HEK293T (cell line): ENCODE measurements at regions not wholly inside any gene's neighbourhood (a gene's known extent, or its start where the extent isn't known, plus 50 kb on each side); places are given as distances from the start of the nearest gene placed in this dataset.

Experiments
- CTCF ChIA-PET: fragments of 350-600 bp; formaldehyde crosslinking; extraction: SDS; loops from one replicate; lab custom pipeline; 2021; ENCODE audit warnings: antibody characterized with exemption, inconsistent platforms; lab: Yijun Ruan, JAX
- POLR2A ChIA-PET: fragments of 350-600 bp; formaldehyde crosslinking; extraction: SDS; loops from one replicate; lab custom pipeline; 2020; ENCODE audit warnings: antibody characterized with exemption, inconsistent platforms; lab: Yijun Ruan, JAX
- DNase-seq: peaks from one replicate; pipeline ENCODE4 v3.0.0; 2012; ENCODE audit warnings: mixed read lengths; ENCODE audit errors: extremely low spot score
- ARNT ChIP-seq: fragments of 450-650 bp; IDR thresholded peaks from 2 replicates; pipeline ENCODE4 v1.6.1; 2017; ENCODE audit warnings: mild to moderate bottlenecking
- BHLHE40 ChIP-seq: fragments of 450-650 bp; IDR thresholded peaks from 2 replicates; pipeline ENCODE4 v1.6.1; 2016; ENCODE audit warnings: mild to moderate bottlenecking, moderate library complexity, borderline replicate concordance
- CTBP1 ChIP-seq: fragments of 450-650 bp; IDR thresholded peaks from 2 replicates; pipeline ENCODE4 v1.6.1; 2016; ENCODE audit warnings: borderline replicate concordance
- ELF4 ChIP-seq: fragments of 450-650 bp; IDR thresholded peaks from 2 replicates; pipeline ENCODE4 v1.6.1; 2017; ENCODE audit warnings: antibody characterized with exemption
- FOXA1 ChIP-seq: fragments of 450-650 bp; IDR thresholded peaks from 2 replicates; pipeline ENCODE4 v1.6.1; 2016; ENCODE audit warnings: mild to moderate bottlenecking
- FOXK2 ChIP-seq: fragments of 450-650 bp; IDR thresholded peaks from 2 replicates; pipeline ENCODE4 v1.6.1; 2016; ENCODE audit warnings: mild to moderate bottlenecking
- FOXM1 ChIP-seq: fragments of 450-650 bp; IDR thresholded peaks from 2 replicates; pipeline ENCODE4 v1.6.1; 2017; ENCODE audit warnings: mild to moderate bottlenecking, borderline replicate concordance
- HDGF ChIP-seq: fragments of 450-650 bp; IDR thresholded peaks from 2 replicates; pipeline ENCODE4 v1.6.1; 2017; ENCODE audit warnings: antibody characterized with exemption, borderline replicate concordance
- L3MBTL2 ChIP-seq: fragments of 450-650 bp; conservative IDR thresholded peaks from 2 replicates; pipeline ENCODE4 v1.6.1; 2016; ENCODE audit warnings: mild to moderate bottlenecking
- LEF1 ChIP-seq: fragments of 450-650 bp; IDR thresholded peaks from 2 replicates; pipeline ENCODE4 v1.6.1; 2017; ENCODE audit warnings: mild to moderate bottlenecking, borderline replicate concordance
- NFRKB ChIP-seq: fragments of 450-650 bp; IDR thresholded peaks from 2 replicates; pipeline ENCODE4 v1.6.1; 2016; ENCODE audit warnings: mild to moderate bottlenecking, moderate library complexity
- PKNOX1 ChIP-seq: fragments of 450-650 bp; IDR thresholded peaks from 2 replicates; pipeline ENCODE4 v1.6.1; 2016
- SP1 ChIP-seq: fragments of 450-650 bp; IDR thresholded peaks from 2 replicates; pipeline ENCODE4 v1.6.1; 2017
- SUZ12 ChIP-seq: fragments of 450-650 bp; IDR thresholded peaks from 2 replicates; pipeline ENCODE4 v1.6.1; 2016; ENCODE audit warnings: mild to moderate bottlenecking
- TARDBP ChIP-seq: fragments of 450-650 bp; IDR thresholded peaks from 2 replicates; pipeline ENCODE4 v1.6.1; 2016
- ZNF384 ChIP-seq: fragments of 450-650 bp; IDR thresholded peaks from 2 replicates; pipeline ENCODE4 v1.6.1; 2016

- no peak for TF ChIP-seq FOXM1
- no peak for TF ChIP-seq PKNOX1
- TF ChIP-seq SP1 = no peak
- TF ChIP-seq FOXK2 = no peak
- no peak for TF ChIP-seq CTBP1
- TF ChIP-seq ZNF384 = no peak
- TF ChIP-seq FOXA1 = no peak
- no peak for TF ChIP-seq TARDBP
- no peak for TF ChIP-seq ELF4
- TF ChIP-seq BHLHE40 = no peak
- TF ChIP-seq ARNT = no peak
- no peak for TF ChIP-seq NFRKB
- no peak for TF ChIP-seq HDGF
- TF ChIP-seq SUZ12 = no peak
- no peak for TF ChIP-seq LEF1
- DNase-seq = no peak
- POLR2A ChIA-PET = no interaction called here
- CTCF ChIA-PET = no interaction called here
These were observed 129.6 kb upstream of the ZNF618 start for GRCh38 chr9:113746486-113746885.

GRCh38 chr9:113748135-113748534 is 128.0 kb upstream of the ZNF618 start:
- DNase-seq = no peak
- ChIA-PET CTCF (no interaction called here), POLR2A (no interaction called here)
- TF ChIP-seq SP1 (no peak), LEF1 (no peak), HDGF (no peak), TARDBP (no peak), FOXM1 (no peak), FOXK2 (no peak), ARNT (no peak), FOXA1 (no peak), BHLHE40 (no peak), NFRKB (no peak), ZNF384 (no peak), CTBP1 (no peak), PKNOX1 (no peak), SUZ12 (no peak), L3MBTL2 (no peak)

- no peak for DNase-seq
- ChIA-PET POLR2A (no interaction called here), CTCF (no interaction called here)
- TF ChIP-seq HDGF = no peak
These were observed 122.5 kb upstream of the ZNF618 start for GRCh38 chr9:113753398-113754119.

- no peak for DNase-seq
- no peak for TF ChIP-seq TARDBP
- TF ChIP-seq FOXM1 = no peak
- no peak for TF ChIP-seq CTBP1
- no peak for TF ChIP-seq ARNT
- TF ChIP-seq LEF1 = no peak
- no peak for TF ChIP-seq HDGF
- TF ChIP-seq PKNOX1 = no peak
- no peak for TF ChIP-seq NFRKB
- TF ChIP-seq BHLHE40 = no peak
- no peak for TF ChIP-seq ELF4
- TF ChIP-seq SP1 = no peak
- TF ChIP-seq L3MBTL2 = no peak
- no peak for TF ChIP-seq ZNF384
- POLR2A ChIA-PET = no interaction called here
- CTCF ChIA-PET = no interaction called here
These were observed 121.4 kb upstream of the ZNF618 start for GRCh38 chr9:113754739-113755138.

- no peak for DNase-seq
- ChIA-PET CTCF (interaction anchor here (0.6 kb wide), 1 partner anchor 278 kb away, joined by 4 read pairs; no protein-coding TSS in a partner anchor), POLR2A (no interaction called here)
- TF ChIP-seq ARNT (no peak), LEF1 (no peak), SP1 (no peak), CTBP1 (no peak), ELF4 (no peak), FOXM1 (no peak), SUZ12 (no peak)
These were observed 120.7 kb upstream of the ZNF618 start for GRCh38 chr9:113755433-113755832.

- CTCF ChIA-PET = no interaction called here
- DNase-seq = no peak
These were observed 119.5 kb upstream of the ZNF618 start for GRCh38 chr9:113756476-113757192.

More at GRCh38 chr9:113756476-113757192, 119.5 kb upstream of the ZNF618 start:
- POLR2A ChIA-PET = no interaction called here
- no peak for TF ChIP-seq ARNT
- no peak for TF ChIP-seq SUZ12
- TF ChIP-seq TARDBP = no peak
- TF ChIP-seq PKNOX1 = no peak
- no peak for TF ChIP-seq BHLHE40
- no peak for TF ChIP-seq FOXM1
- TF ChIP-seq CTBP1 = no peak
- no peak for TF ChIP-seq HDGF
- no peak for TF ChIP-seq SP1
- no peak for TF ChIP-seq NFRKB
- no peak for TF ChIP-seq FOXK2
- TF ChIP-seq LEF1 = no peak
- TF ChIP-seq L3MBTL2 = no peak
- TF ChIP-seq ELF4 = no peak
- TF ChIP-seq FOXA1 = no peak
